HEK293 (cell line): ENCODE measurements at regions not wholly inside any gene's neighbourhood (a gene's known extent, or its start where the extent isn't known, plus 50 kb on each side); places are given as distances from the start of the nearest gene placed in this dataset.

ENCODE experiments used
- CTCF ChIA-PET: fragments of 350-600 bp; formaldehyde crosslinking; extraction: SDS; loops from one replicate; lab custom pipeline; 2021; ENCODE audit warnings: antibody characterized with exemption; lab: Yijun Ruan, JAX
- POLR2A ChIA-PET: fragments of 300-600 bp; formaldehyde crosslinking; extraction: SDS; loops from one replicate; lab custom pipeline; 2020; ENCODE audit warnings: antibody characterized with exemption, inconsistent platforms; lab: Yijun Ruan, JAX
- H3K27ac ChIP-seq: fragments of 200-500 bp; sonication (Bioruptor generic); 2 replicates; pipeline ENCODE4 v1.5.1; 2014; ENCODE audit warnings: low read depth, low read length, control low read depth, inconsistent platforms; ENCODE audit errors: extremely low read depth
- H3K36me3 ChIP-seq, 2 experiments: fragments of 200-500 bp in 1 of 2; sonication (Bioruptor generic) in 1 of 2; 1 replicate in 1 of 2; 2 replicates in 1 of 2; pipeline ENCODE4 v1.5.1; 2014 to 2017; ENCODE audit warnings: inconsistent platforms in 2 of 2, low read length in 2 of 2; ENCODE audit not compliant: control insufficient read depth in 2 of 2, insufficient read depth in 1 of 2
- H3K4me1 ChIP-seq: fragments of 200-500 bp; sonication (Bioruptor generic); 2 replicates; pipeline ENCODE4 v1.5.1; 2014; ENCODE audit warnings: mild to moderate bottlenecking, low read length, inconsistent platforms; ENCODE audit not compliant: control insufficient read depth, insufficient read depth
- H3K4me3 ChIP-seq: 2 replicates; pipeline ENCODE4 v1.5.1; 2011; ENCODE audit warnings: low read depth, mild to moderate bottlenecking, control low read depth, low read length, moderate library complexity
- H3K9me3 ChIP-seq: fragments of 200-500 bp; sonication (Bioruptor generic); 2 replicates; pipeline ENCODE4 v1.5.1; 2014; ENCODE audit warnings: low read depth, low read length, inconsistent platforms; ENCODE audit not compliant: control insufficient read depth, insufficient read depth
- GLI2 ChIP-seq: fragments of 450-650 bp; formaldehyde crosslinking; IDR thresholded peaks from 2 replicates; pipeline ENCODE4; 2017; ENCODE audit warnings: missing biosample characterization, missing genetic modification characterization, low read depth, borderline replicate concordance
- GLI4 ChIP-seq: fragments of 450-650 bp; formaldehyde crosslinking; IDR thresholded peaks from 2 replicates; pipeline ENCODE4 v1.5.1; 2016; ENCODE audit warnings: missing biosample characterization, missing genetic modification characterization
- IKZF3 ChIP-seq: fragments of 450-650 bp; IDR thresholded peaks from 2 replicates; pipeline ENCODE4 v1.5.0; 2018; ENCODE audit warnings: missing biosample characterization, mild to moderate bottlenecking, missing genetic modification characterization, moderate library complexity
- WT1 ChIP-seq: fragments of 450-650 bp; formaldehyde crosslinking; IDR thresholded peaks from 2 replicates; pipeline ENCODE4 v1.5.1; 2016; ENCODE audit warnings: missing biosample characterization, missing genetic modification characterization
- ZBTB1 ChIP-seq: fragments of 450-650 bp; formaldehyde crosslinking; IDR thresholded peaks from 2 replicates; pipeline ENCODE4 v1.5.1; 2016; ENCODE audit warnings: missing biosample characterization, missing genetic modification characterization
- ZBTB17 ChIP-seq: fragments of 450-650 bp; formaldehyde crosslinking; IDR thresholded peaks from 2 replicates; pipeline ENCODE4 v1.5.1; 2016; ENCODE audit warnings: missing biosample characterization, missing genetic modification characterization
- ZNF266 ChIP-seq: fragments of 450-650 bp; formaldehyde crosslinking; IDR thresholded peaks from 2 replicates; pipeline ENCODE4 v1.5.1; 2016; ENCODE audit warnings: missing biosample characterization, missing genetic modification characterization, low read depth
- ZNF521 ChIP-seq: fragments of 450-650 bp; formaldehyde crosslinking; IDR thresholded peaks from 2 replicates; pipeline ENCODE4 v1.5.1; 2017; ENCODE audit warnings: missing biosample characterization, mild to moderate bottlenecking, missing genetic modification characterization
- ZNF610 ChIP-seq: fragments of 450-650 bp; formaldehyde crosslinking; IDR thresholded peaks from 2 replicates; pipeline ENCODE4 v1.5.1; 2016; ENCODE audit warnings: missing biosample characterization, missing genetic modification characterization, borderline replicate concordance
- ZNF660 ChIP-seq: fragments of 450-650 bp; IDR thresholded peaks from 2 replicates; pipeline ENCODE4 v1.5.1; 2018; ENCODE audit warnings: missing biosample characterization, mild to moderate bottlenecking, missing genetic modification characterization
- ZXDB ChIP-seq: fragments of 450-650 bp; formaldehyde crosslinking; IDR thresholded peaks from 2 replicates; pipeline ENCODE4 v1.5.1; 2016; ENCODE audit warnings: missing biosample characterization, missing genetic modification characterization
- TF ChIP-seq, protein P1 (sequence below): fragments of 450-650 bp; formaldehyde crosslinking; IDR thresholded peaks from 2 replicates; pipeline ENCODE4 v1.5.1; 2017; ENCODE audit warnings: missing biosample characterization, missing genetic modification characterization
- TF ChIP-seq, protein P2 (sequence below): fragments of 450-650 bp; formaldehyde crosslinking; IDR thresholded peaks from 2 replicates; pipeline ENCODE4 v1.5.1; 2016; ENCODE audit warnings: missing biosample characterization, missing genetic modification characterization
- TF ChIP-seq, protein P3 (sequence below): fragments of 450-650 bp; formaldehyde crosslinking; IDR thresholded peaks from 2 replicates; pipeline ENCODE4 v1.5.1; 2016; ENCODE audit warnings: missing biosample characterization, missing genetic modification characterization, borderline replicate concordance
- TF ChIP-seq, protein P4 (sequence below): fragments of 450-650 bp; formaldehyde crosslinking; IDR thresholded peaks from 2 replicates; pipeline ENCODE4 v1.5.1; 2016; ENCODE audit warnings: missing biosample characterization, missing genetic modification characterization
- TF ChIP-seq, protein P5 (sequence below): fragments of 450-650 bp; formaldehyde crosslinking; IDR thresholded peaks from 2 replicates; pipeline ENCODE4 v1.5.1; 2016; ENCODE audit warnings: missing biosample characterization, missing genetic modification characterization, low read depth

DNA sequence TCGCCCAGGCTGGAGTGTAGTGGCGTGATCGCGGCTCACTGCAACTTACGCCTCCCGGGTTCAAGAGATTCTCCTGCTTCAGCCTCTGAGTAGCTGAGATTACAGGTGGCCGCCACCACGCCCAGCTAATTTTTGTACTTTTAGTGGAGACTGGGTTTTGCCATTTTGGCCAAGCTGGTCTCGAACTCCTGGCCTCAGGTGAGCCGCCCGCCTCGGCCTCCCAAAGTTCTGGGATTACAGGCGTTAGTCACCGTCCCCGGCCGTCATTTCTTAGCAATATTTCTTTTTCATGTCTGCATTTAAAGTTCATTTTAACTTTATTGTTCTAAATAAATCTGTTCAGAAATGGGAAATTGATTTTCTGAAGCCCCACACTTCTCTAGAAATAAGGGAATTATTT lies 597.3 kb upstream of the DDX18 start:
- CTCF ChIA-PET = no interaction called here
- Histone ChIP-seq H3K4me1 (no peaks in the 10 kb centered on the region), H3K9me3 (no peaks in the 10 kb centered on the region), H3K4me3 (no peak overlapping the region), H3K36me3 (no peaks in the 10 kb centered on the region), H3K27ac (no peak overlapping the region)
- POLR2A ChIA-PET = no interaction called here
- TF ChIP-seq, protein P1, sequence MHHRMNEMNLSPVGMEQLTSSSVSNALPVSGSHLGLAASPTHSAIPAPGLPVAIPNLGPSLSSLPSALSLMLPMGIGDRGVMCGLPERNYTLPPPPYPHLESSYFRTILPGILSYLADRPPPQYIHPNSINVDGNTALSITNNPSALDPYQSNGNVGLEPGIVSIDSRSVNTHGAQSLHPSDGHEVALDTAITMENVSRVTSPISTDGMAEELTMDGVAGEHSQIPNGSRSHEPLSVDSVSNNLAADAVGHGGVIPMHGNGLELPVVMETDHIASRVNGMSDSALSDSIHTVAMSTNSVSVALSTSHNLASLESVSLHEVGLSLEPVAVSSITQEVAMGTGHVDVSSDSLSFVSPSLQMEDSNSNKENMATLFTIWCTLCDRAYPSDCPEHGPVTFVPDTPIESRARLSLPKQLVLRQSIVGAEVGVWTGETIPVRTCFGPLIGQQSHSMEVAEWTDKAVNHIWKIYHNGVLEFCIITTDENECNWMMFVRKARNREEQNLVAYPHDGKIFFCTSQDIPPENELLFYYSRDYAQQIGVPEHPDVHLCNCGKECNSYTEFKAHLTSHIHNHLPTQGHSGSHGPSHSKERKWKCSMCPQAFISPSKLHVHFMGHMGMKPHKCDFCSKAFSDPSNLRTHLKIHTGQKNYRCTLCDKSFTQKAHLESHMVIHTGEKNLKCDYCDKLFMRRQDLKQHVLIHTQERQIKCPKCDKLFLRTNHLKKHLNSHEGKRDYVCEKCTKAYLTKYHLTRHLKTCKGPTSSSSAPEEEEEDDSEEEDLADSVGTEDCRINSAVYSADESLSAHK (tag by site-specific recombination) = no peak
- TF ChIP-seq, protein P2, sequence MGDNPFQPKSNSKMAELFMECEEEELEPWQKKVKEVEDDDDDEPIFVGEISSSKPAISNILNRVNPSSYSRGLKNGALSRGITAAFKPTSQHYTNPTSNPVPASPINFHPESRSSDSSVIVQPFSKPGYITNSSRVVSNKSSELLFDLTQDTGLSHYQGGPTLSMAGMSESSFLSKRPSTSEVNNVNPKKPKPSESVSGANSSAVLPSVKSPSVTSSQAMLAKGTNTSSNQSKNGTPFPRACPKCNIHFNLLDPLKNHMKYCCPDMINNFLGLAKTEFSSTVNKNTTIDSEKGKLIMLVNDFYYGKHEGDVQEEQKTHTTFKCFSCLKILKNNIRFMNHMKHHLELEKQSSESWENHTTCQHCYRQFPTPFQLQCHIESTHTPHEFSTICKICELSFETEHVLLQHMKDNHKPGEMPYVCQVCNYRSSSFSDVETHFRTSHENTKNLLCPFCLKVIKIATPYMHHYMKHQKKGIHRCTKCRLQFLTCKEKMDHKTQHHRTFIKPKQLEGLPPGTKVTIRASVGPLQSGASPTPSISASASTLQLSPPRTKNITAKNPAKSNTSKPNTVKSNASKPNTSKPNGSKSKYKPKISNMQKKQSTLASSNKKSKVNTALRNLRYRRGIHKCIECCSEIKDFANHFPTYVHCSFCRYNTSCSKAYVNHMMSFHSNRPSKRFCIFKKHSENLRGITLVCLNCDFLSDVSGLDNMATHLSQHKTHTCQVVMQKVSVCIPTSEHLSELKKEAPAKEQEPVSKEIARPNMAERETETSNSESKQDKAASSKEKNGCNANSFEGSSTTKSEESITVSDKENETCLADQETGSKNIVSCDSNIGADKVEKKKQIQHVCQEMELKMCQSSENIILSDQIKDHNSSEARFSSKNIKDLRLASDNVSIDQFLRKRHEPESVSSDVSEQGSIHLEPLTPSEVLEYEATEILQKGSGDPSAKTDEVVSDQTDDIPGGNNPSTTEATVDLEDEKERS (tag by site-specific recombination) = no peak
- TF ChIP-seq IKZF3 (no peak), GLI4 (no peak), ZBTB17 (no peak), ZNF660 (tag by site-specific recombination) (no peak), ZBTB1 (tag by site-specific recombination) (no peak)
- TF ChIP-seq, protein P3, sequence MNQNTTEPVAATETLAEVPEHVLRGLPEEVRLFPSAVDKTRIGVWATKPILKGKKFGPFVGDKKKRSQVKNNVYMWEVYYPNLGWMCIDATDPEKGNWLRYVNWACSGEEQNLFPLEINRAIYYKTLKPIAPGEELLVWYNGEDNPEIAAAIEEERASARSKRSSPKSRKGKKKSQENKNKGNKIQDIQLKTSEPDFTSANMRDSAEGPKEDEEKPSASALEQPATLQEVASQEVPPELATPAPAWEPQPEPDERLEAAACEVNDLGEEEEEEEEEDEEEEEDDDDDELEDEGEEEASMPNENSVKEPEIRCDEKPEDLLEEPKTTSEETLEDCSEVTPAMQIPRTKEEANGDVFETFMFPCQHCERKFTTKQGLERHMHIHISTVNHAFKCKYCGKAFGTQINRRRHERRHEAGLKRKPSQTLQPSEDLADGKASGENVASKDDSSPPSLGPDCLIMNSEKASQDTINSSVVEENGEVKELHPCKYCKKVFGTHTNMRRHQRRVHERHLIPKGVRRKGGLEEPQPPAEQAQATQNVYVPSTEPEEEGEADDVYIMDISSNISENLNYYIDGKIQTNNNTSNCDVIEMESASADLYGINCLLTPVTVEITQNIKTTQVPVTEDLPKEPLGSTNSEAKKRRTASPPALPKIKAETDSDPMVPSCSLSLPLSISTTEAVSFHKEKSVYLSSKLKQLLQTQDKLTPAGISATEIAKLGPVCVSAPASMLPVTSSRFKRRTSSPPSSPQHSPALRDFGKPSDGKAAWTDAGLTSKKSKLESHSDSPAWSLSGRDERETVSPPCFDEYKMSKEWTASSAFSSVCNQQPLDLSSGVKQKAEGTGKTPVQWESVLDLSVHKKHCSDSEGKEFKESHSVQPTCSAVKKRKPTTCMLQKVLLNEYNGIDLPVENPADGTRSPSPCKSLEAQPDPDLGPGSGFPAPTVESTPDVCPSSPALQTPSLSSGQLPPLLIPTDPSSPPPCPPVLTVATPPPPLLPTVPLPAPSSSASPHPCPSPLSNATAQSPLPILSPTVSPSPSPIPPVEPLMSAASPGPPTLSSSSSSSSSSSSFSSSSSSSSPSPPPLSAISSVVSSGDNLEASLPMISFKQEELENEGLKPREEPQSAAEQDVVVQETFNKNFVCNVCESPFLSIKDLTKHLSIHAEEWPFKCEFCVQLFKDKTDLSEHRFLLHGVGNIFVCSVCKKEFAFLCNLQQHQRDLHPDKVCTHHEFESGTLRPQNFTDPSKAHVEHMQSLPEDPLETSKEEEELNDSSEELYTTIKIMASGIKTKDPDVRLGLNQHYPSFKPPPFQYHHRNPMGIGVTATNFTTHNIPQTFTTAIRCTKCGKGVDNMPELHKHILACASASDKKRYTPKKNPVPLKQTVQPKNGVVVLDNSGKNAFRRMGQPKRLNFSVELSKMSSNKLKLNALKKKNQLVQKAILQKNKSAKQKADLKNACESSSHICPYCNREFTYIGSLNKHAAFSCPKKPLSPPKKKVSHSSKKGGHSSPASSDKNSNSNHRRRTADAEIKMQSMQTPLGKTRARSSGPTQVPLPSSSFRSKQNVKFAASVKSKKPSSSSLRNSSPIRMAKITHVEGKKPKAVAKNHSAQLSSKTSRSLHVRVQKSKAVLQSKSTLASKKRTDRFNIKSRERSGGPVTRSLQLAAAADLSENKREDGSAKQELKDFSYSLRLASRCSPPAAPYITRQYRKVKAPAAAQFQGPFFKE (tag by site-specific recombination) = no peak

DNA sequence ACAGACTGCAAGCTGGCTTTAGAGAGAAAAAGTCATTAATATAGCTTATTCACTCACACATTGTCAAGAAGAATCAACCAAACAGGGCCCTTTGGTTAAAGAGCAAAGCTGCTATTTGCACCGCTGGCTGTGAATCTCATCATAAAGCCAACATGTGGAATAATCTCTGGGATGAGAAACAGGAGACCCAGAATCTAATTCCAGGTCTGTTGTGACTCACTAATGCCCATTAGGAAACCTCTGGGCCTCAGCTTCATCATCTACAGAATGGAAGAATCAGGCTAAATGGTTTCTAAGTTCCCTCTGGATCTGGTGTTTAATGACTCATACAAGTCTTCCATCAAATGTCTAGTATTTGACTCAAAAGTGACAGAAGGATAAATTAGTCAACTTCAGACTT lies 591.7 kb upstream of the DDX18 start:
- Histone ChIP-seq H3K4me1 (no peaks in the 10 kb centered on the region), H3K27ac (no peak overlapping the region), H3K4me3 (no peak overlapping the region), H3K9me3 (no peaks in the 10 kb centered on the region), H3K36me3 (no peaks in the 10 kb centered on the region)
- no peak for TF ChIP-seq ZNF266
- ChIA-PET POLR2A (no interaction called here), CTCF (no interaction called here)

DNA sequence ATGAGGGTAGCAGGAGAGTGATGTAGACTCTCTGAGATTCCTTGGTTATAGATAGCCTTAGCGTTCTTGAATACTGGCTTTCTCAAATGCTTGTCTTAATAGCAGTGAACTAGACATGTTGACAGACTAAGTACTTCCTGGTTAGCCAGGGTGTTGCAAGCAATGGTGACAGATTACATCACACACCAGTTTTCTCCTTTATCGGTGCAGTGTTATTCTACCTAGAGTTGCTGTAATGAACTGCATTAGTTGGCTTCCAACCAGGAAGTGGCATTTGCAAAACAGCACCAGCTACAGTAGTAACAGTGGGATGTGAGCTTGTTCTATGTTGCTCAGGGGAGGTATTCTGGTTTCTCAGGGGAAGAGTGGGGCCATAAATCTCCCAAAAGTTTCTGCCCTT lies 582.2 kb upstream of the DDX18 start:
- no peaks in the 10 kb centered on the region for H3K36me3 ChIP-seq
- CTCF ChIA-PET = no interaction called here
- no peak overlapping the region for H3K4me3 ChIP-seq
- H3K9me3 ChIP-seq = no peaks in the 10 kb centered on the region
- no peak overlapping the region for H3K27ac ChIP-seq
- POLR2A ChIA-PET = no interaction called here
- no peaks in the 10 kb centered on the region for H3K4me1 ChIP-seq
- TF ChIP-seq ZNF521 (tag by site-specific recombination) = no peak
- TF ChIP-seq WT1 (tag by site-specific recombination) = no peak
- TF ChIP-seq, protein P4, sequence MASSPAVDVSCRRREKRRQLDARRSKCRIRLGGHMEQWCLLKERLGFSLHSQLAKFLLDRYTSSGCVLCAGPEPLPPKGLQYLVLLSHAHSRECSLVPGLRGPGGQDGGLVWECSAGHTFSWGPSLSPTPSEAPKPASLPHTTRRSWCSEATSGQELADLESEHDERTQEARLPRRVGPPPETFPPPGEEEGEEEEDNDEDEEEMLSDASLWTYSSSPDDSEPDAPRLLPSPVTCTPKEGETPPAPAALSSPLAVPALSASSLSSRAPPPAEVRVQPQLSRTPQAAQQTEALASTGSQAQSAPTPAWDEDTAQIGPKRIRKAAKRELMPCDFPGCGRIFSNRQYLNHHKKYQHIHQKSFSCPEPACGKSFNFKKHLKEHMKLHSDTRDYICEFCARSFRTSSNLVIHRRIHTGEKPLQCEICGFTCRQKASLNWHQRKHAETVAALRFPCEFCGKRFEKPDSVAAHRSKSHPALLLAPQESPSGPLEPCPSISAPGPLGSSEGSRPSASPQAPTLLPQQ (tag by site-specific recombination) = no peak
- no peak for TF ChIP-seq GLI2
- TF ChIP-seq, protein P5, sequence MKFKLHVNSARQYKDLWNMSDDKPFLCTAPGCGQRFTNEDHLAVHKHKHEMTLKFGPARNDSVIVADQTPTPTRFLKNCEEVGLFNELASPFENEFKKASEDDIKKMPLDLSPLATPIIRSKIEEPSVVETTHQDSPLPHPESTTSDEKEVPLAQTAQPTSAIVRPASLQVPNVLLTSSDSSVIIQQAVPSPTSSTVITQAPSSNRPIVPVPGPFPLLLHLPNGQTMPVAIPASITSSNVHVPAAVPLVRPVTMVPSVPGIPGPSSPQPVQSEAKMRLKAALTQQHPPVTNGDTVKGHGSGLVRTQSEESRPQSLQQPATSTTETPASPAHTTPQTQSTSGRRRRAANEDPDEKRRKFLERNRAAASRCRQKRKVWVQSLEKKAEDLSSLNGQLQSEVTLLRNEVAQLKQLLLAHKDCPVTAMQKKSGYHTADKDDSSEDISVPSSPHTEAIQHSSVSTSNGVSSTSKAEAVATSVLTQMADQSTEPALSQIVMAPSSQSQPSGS = no peak
- no peak for TF ChIP-seq ZNF610 (tag by site-specific recombination)
- TF ChIP-seq ZXDB = no peak
